ENCODE measurements at regions not wholly inside any gene's neighbourhood (a gene's known extent, or its start where the extent isn't known, plus 50 kb on each side); places are given as distances from the start of the nearest gene placed in this dataset.
"Not testable (repeated sequence)": the region's sequence is repeated elsewhere in the genome, so short reads cannot be mapped to it uniquely, and the experiment has no call there.

DNA sequence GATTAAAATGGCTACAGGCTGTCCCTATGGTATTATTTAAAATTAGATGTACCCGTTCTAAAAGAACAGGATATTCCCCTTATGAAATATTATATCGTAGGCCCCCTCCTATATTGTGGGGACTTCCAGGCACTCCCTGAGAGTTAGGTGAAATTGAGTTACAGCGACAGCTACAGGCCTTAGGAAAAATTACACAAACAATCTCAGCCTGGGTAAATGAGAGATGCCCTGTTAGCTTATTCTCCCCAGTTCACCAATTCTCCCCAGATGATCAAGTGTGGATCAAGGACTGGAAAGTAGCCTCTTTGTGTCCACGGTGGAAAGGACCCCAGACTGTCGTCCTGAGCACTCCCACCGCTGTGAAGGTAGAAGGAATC lies 67.1 kb upstream of the FAM90A26 start:
- not testable (repeated sequence) for TF ChIP-seq POLR2A (IDR thresholded peaks at IDR 0.05; ENCODE audit: low read length); GATA1 (IDR thresholded peaks at IDR 0.05; ENCODE audit: low read depth, low read length)
